Endothelial cell of umbilical vein (primary cell): ENCODE measurements at regions not wholly inside any gene's neighbourhood (a gene's known extent, or its start where the extent isn't known, plus 50 kb on each side); places are given as distances from the start of the nearest gene placed in this dataset.

Experiments used
- BruUV-seq: library from RNA; stranded (reverse); fragments of 400-500 nt; replicated peaks from 2 replicates; lab custom pipeline; 2021; lab: Mats Ljungman, UMichigan
- CTCF ChIA-PET: fragments of 300-600, 350-600 bp; sonication (Branson Sonifier 250); formaldehyde crosslinking; loops from one replicate; lab custom pipeline; 2021; ENCODE audit warnings: antibody characterized with exemption, inconsistent platforms; lab: Charles Lee
- POLR2A ChIA-PET: fragments of 300-600, 350-600 bp; sonication (Branson Sonifier 250); formaldehyde crosslinking; loops from one replicate; lab custom pipeline; 2021; ENCODE audit warnings: antibody characterized with exemption, inconsistent platforms; lab: Charles Lee
- DNase-seq: peaks from one replicate; pipeline ENCODE4 v3.0.0-alpha.2; 2011; ENCODE audit warnings: low read depth, low spot score
- FAIRE-seq: peaks from 2 replicates; lab custom pipeline; 2011; peaks lifted over from hg19 to GRCh38; lab: Jason Lieb, UNC
- H2AFZ ChIP-seq: 2 replicates; pipeline ENCODE4 v1.6.0; 2012; ENCODE audit warnings: low read depth, low read length, control low read depth, inconsistent platforms
- H3K27ac ChIP-seq: 2 replicates; pipeline ENCODE4 v1.5.1; 2011; ENCODE audit warnings: low read depth, mild to moderate bottlenecking, control low read depth, low read length, moderate library complexity; ENCODE audit not compliant: insufficient read depth
- H3K27me3 ChIP-seq, 2 experiments: 2 replicates each; pipeline versions ENCODE4 v1.6.0 to v1.6.1; 2011; ENCODE audit warnings: low read length in 2 of 2, mixed read lengths in 1 of 2; ENCODE audit not compliant: control insufficient read depth in 2 of 2, insufficient read depth in 2 of 2
- H3K36me3 ChIP-seq, 2 experiments: 2 replicates in 1 of 2; 3 replicates in 1 of 2; pipeline ENCODE4 v1.5.1; 2011; ENCODE audit warnings: low read length in 2 of 2, mild to moderate bottlenecking in 1 of 2, moderate library complexity in 1 of 2; ENCODE audit not compliant: control insufficient read depth in 2 of 2, insufficient read depth in 2 of 2; ENCODE audit errors: extremely low read depth in 1 of 2
- H3K4me1 ChIP-seq: 3 replicates; pipeline ENCODE4 v1.5.1; 2011; ENCODE audit warnings: mild to moderate bottlenecking, low read length; ENCODE audit not compliant: control insufficient read depth, insufficient read depth; ENCODE audit errors: extremely low read depth
- H3K4me2 ChIP-seq: 2 replicates; pipeline ENCODE4 v1.6.1; 2011; ENCODE audit warnings: low read length, control low read depth, mixed read lengths; ENCODE audit not compliant: insufficient read depth
- H3K4me3 ChIP-seq, 3 experiments: fragments of 200-600 bp in 1 of 3; sonication (generic), shearing (Covaris generic) in 1 of 3; replicated peaks in 1 of 3; 2 replicates each; pipeline ENCODE4 v1.5.1; 2011 to 2016; ENCODE audit warnings: control low read depth in 3 of 3, low read length in 3 of 3, mild to moderate bottlenecking in 2 of 3, inconsistent platforms in 1 of 3, low read depth in 1 of 3, moderate library complexity in 1 of 3; ENCODE audit not compliant: insufficient read depth in 1 of 3
- H3K79me2 ChIP-seq: 2 replicates; pipeline ENCODE4 v1.6.0; 2012; ENCODE audit warnings: low read length, inconsistent platforms; ENCODE audit not compliant: control insufficient read depth, insufficient read depth
- H3K9ac ChIP-seq: replicated peaks from 2 replicates; pipeline ENCODE3; 2011; ENCODE audit warnings: low read length, control low read depth; ENCODE audit not compliant: insufficient read depth; ENCODE audit errors: extremely low read depth
- H3K9me1 ChIP-seq: replicated peaks from 3 replicates; pipeline ENCODE4 v1.6.0; 2011; ENCODE audit warnings: mild to moderate bottlenecking, low read length; ENCODE audit not compliant: control insufficient read depth, insufficient read depth; ENCODE audit errors: extremely low read depth
- H3K9me3 ChIP-seq: replicated peaks from 2 replicates; pipeline ENCODE4 v1.5.1; 2012; ENCODE audit warnings: low read length, inconsistent platforms; ENCODE audit not compliant: control insufficient read depth, insufficient read depth
- H4K20me1 ChIP-seq: replicated peaks from 2 replicates; pipeline ENCODE3; 2011; ENCODE audit warnings: mild to moderate bottlenecking, low read length; ENCODE audit not compliant: control insufficient read depth, insufficient read depth; ENCODE audit errors: extremely low read depth
- EZH2 ChIP-seq: IDR thresholded peaks from 2 replicates; pipeline ENCODE4 v1.6.1; 2012; ENCODE audit warnings: borderline replicate concordance, low read depth, mild to moderate bottlenecking, moderate library complexity, low read length, inconsistent platforms; ENCODE audit not compliant: severe bottlenecking
- FOS ChIP-seq: IDR thresholded peaks from 2 replicates; pipeline ENCODE4 v1.6.1; 2011; ENCODE audit warnings: mild to moderate bottlenecking, low read length, moderate library complexity, borderline replicate concordance; ENCODE audit not compliant: insufficient read depth
- GATA2 ChIP-seq: IDR thresholded peaks from 2 replicates; pipeline ENCODE4 v1.7.0; 2011; ENCODE audit warnings: low read depth, mild to moderate bottlenecking, moderate library complexity, mixed read lengths, low read length; ENCODE audit not compliant: insufficient read length, insufficient read depth
- JUN ChIP-seq: IDR thresholded peaks from 2 replicates; pipeline ENCODE4 v1.6.1; 2011; ENCODE audit warnings: borderline replicate concordance, low read depth; ENCODE audit not compliant: insufficient read length, insufficient read depth
- MYC ChIP-seq: IDR thresholded peaks from one replicate; pipeline ENCODE4 v1.6.1; 2011; ENCODE audit warnings: mild to moderate bottlenecking, low read depth, low read length
- POLR2A ChIP-seq: IDR thresholded peaks from 2 replicates; pipeline ENCODE4 v1.6.1; 2012; ENCODE audit warnings: low read depth, mild to moderate bottlenecking, control low read depth, low read length
- POLR2AphosphoS5 ChIP-seq: IDR thresholded peaks from 2 replicates; pipeline ENCODE4 v1.6.1; 2012; ENCODE audit warnings: low read depth, mild to moderate bottlenecking, control low read depth, low read length, moderate library complexity; ENCODE audit not compliant: insufficient read depth
- dilution Hi-C: fragments of 300-500 bp; cut with MboI; formaldehyde crosslinking; loops from one replicate; pipeline ENCODE4 v1.15.0; 2019; ENCODE audit warnings: low sequenced_read_pairs; ENCODE audit not compliant: extremely low pct_ligation_motif_present
- intact Hi-C: fragments of 100-400 bp; cut with micrococcal nuclease; formaldehyde crosslinking; loops from one replicate; pipeline ENCODE4 v1.10.0; 2022
- TF ChIP-seq, protein P1 (sequence below): IDR thresholded peaks from 2 replicates; pipeline ENCODE4 v1.6.1; 2011; ENCODE audit not compliant: insufficient read depth, insufficient read length
- TF ChIP-seq, protein P2 (sequence below), 2 donors: IDR thresholded peaks; 1 replicate in 1 of 2; 2 replicates in 1 of 2; pipeline ENCODE4 v1.5.1; 2011; ENCODE audit warnings: low read length in 2 of 2, mild to moderate bottlenecking in 2 of 2, moderate library complexity in 2 of 2, control low read depth in 1 of 2, inconsistent platforms in 1 of 2, low read depth in 1 of 2; ENCODE audit not compliant: insufficient read depth in 1 of 2; ENCODE audit errors: extremely low read depth in 1 of 2

DNA sequence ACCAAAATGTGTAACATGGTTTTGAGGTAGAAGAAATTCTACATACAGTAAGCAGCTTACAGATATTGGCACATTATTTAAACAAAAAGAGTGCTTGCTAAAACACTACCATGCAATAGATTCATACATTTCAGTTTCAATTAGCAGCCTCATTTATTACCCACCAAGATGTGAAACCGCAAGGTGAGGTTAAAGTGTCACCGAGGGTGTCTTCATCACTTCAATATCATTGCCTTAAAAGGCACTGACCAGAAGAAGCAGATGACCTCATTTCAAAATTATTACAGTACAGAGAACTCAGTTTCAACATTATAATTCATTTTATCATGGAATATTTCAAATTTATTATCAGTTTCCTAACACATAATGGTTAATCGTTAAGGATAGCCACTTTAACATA is 302.2 kb downstream of the ISL1 start:
- Histone ChIP-seq H3K9me3 (no peaks in the 10 kb centered on the region), H3K27me3 (no peaks in the 10 kb centered on the region), H4K20me1 (no peaks in the 10 kb centered on the region), H3K27ac (no peak overlapping the region), H3K4me2 (no peak overlapping the region), H3K9ac (no peak overlapping the region), H3K9me1 (no peaks in the 10 kb centered on the region), H2AFZ (no peak overlapping the region), H3K36me3 (no peaks in the 10 kb centered on the region), H3K4me3 (no peak overlapping the region), H3K4me1 (no peaks in the 10 kb centered on the region), H3K79me2 (no peaks in the 10 kb centered on the region)
- DNase-seq (no peak), FAIRE-seq (no peak)
- ChIA-PET CTCF (interaction anchor here (1.0 kb wide), 1 partner anchor 722 kb away, joined by 6 read pairs; no protein-coding TSS in a partner anchor), POLR2A (no interaction called here)
- no peak for TF ChIP-seq POLR2A
- no peak for TF ChIP-seq FOS
- TF ChIP-seq EZH2, result no peak
- TF ChIP-seq GATA2, result no peak
- no peak for TF ChIP-seq JUN
- TF ChIP-seq POLR2AphosphoS5, result no peak
- TF ChIP-seq, protein P1, sequence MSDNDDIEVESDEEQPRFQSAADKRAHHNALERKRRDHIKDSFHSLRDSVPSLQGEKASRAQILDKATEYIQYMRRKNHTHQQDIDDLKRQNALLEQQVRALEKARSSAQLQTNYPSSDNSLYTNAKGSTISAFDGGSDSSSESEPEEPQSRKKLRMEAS, result no peak
- no peak for TF ChIP-seq MYC
- TF ChIP-seq, protein P2, sequence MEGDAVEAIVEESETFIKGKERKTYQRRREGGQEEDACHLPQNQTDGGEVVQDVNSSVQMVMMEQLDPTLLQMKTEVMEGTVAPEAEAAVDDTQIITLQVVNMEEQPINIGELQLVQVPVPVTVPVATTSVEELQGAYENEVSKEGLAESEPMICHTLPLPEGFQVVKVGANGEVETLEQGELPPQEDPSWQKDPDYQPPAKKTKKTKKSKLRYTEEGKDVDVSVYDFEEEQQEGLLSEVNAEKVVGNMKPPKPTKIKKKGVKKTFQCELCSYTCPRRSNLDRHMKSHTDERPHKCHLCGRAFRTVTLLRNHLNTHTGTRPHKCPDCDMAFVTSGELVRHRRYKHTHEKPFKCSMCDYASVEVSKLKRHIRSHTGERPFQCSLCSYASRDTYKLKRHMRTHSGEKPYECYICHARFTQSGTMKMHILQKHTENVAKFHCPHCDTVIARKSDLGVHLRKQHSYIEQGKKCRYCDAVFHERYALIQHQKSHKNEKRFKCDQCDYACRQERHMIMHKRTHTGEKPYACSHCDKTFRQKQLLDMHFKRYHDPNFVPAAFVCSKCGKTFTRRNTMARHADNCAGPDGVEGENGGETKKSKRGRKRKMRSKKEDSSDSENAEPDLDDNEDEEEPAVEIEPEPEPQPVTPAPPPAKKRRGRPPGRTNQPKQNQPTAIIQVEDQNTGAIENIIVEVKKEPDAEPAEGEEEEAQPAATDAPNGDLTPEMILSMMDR (IDR thresholded peaks at IDR 0.05; ENCODE audit: extremely low read depth in 1 of 2, insufficient read depth in 1 of 2, low read depth in 1 of 2, low read length in 2 of 2), result no peak
- dilution Hi-C loops (no loop called here), intact Hi-C loops (loop anchor here (1.0 kb wide), 1 partner anchor 305 kb away; no protein-coding TSS in a partner anchor)
- BruUV-seq, result no TSS peak
